Adrenal gland (tissue), 9 donors: ENCODE measurements at regions not wholly inside any gene's neighbourhood (a gene's known extent, or its start where the extent isn't known, plus 50 kb on each side); places are given as distances from the start of the nearest gene placed in this dataset.

Experiments used
- DNase-seq, 7 donors: peaks; one replicate each; pipeline ENCODE4 v3.0.0-alpha.2; 2019 to 2020
- H3K27ac ChIP-seq, 5 donors: fragments of 200-600 bp; sonication (generic) in 4 of 5; 1 replicate in 3 of 5; 2 replicates in 2 of 5; pipeline versions ENCODE4 v1.5.1 to v1.8.0; 2016 to 2020; ENCODE audit warnings: mild to moderate bottlenecking in 1 of 5
- H3K27me3 ChIP-seq: fragments of 200-600 bp; 2 replicates; pipeline ENCODE4 v1.8.0; 2021
- H3K36me3 ChIP-seq, 2 donors: fragments of 200-600 bp; replicated peaks in 1 of 2; 1 replicate in 1 of 2; 2 replicates in 1 of 2; pipeline versions ENCODE4 v1.5.1 to v1.8.0; 2018 to 2022
- H3K4me1 ChIP-seq, 2 donors: fragments of 200-600 bp; replicated peaks in 1 of 2; 1 replicate in 1 of 2; 2 replicates in 1 of 2; pipeline versions ENCODE4 v1.5.1 to v1.8.0; 2018 to 2021
- H3K4me3 ChIP-seq, 4 donors: fragments of 200-600 bp; sonication (generic) in 3 of 4; one replicate each; pipeline ENCODE4 v1.5.1; 2016 to 2018
- H3K9me3 ChIP-seq, 3 donors: fragments of 200-600 bp; sonication (generic) in 1 of 3; replicated peaks in 1 of 3; 1 replicate in 2 of 3; 2 replicates in 1 of 3; pipeline versions ENCODE4 v1.5.1 to v1.8.0; 2016 to 2021
- POLR2A ChIP-seq, 2 donors: fragments of 450-650 bp; IDR thresholded peaks; one replicate each; pipeline ENCODE4 v1.6.1; 2017; ENCODE audit warnings: antibody characterized with exemption in 2 of 2, mild to moderate bottlenecking in 2 of 2, moderate library complexity in 1 of 2
- WGBS, 4 donors: extraction: QIAGEN DNeasy Blood & Tissue Kit in 2 of 4; methylation state at CpG; one replicate each; pipeline versions ENCODE4 v1.1.5 to v1.1.7; 2013 to 2017; 5-methylcytosine and 5-hydroxymethylcytosine counted together
- intact Hi-C, 2 donors: fragments of 100-400 bp; cut with DNase I; formaldehyde crosslinking; loops; one replicate each; pipeline versions ENCODE4 v1.14.1 to v1.15.0; 2022 to 2023
- TF ChIP-seq, protein P1 (sequence below), 6 experiments: fragments of 450-650 bp in 4 of 6; fragments of 200-600 bp in 2 of 6; sonication (generic) in 1 of 6; IDR thresholded peaks; 1 replicate in 5 of 6; 2 replicates in 1 of 6; pipeline versions ENCODE4 v1.5.1 to v1.8.0; 2016 to 2021; ENCODE audit warnings: antibody characterized with exemption in 6 of 6, mild to moderate bottlenecking in 2 of 6, moderate library complexity in 1 of 6
- donor health status: healthy with polysubstance abuse.
- donor health status: Bipolar disorder and iron deficiency.
- donor health status: DM: yes; HTN: yes; CAD: no.
- donor health status: DM: no; HTN: no; CAD: no.
- donor health status: DM: no; HTN: no; CAD: no.

DNA sequence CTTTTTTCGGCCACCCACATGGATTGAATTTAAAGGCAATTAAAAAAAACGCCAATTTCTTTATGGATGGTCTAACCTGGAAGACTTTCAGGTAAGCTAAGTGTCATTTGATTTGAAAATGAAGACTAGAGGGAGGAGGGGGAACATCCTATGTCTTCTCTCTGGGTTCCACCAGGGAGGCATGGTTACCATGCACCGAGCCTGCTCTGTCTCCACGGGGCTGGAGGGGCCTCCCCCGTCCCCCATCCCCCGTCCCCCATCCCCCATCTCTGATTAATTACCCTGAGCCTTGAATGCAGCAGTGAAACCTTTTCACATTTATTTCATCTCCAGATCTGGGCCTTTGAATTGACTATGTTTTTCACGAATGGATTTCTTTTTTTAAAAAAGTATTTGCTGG, 135.1 kb downstream of the TLR5 start:
- H3K27me3 ChIP-seq, result no peaks in the 10 kb centered on the region
- no peak overlapping the region for H3K4me3 ChIP-seq
- no peaks in the 10 kb centered on the region for H3K4me1 ChIP-seq
- 77 to 81% (median 80%) methylated on average over 7 of the region's 7 CpGs for WGBS, 4 donors
- DNase-seq, result no peak
- intact Hi-C loops, result no loop called here
- H3K27ac ChIP-seq, result no peak overlapping the region
- TF ChIP-seq, protein P1, sequence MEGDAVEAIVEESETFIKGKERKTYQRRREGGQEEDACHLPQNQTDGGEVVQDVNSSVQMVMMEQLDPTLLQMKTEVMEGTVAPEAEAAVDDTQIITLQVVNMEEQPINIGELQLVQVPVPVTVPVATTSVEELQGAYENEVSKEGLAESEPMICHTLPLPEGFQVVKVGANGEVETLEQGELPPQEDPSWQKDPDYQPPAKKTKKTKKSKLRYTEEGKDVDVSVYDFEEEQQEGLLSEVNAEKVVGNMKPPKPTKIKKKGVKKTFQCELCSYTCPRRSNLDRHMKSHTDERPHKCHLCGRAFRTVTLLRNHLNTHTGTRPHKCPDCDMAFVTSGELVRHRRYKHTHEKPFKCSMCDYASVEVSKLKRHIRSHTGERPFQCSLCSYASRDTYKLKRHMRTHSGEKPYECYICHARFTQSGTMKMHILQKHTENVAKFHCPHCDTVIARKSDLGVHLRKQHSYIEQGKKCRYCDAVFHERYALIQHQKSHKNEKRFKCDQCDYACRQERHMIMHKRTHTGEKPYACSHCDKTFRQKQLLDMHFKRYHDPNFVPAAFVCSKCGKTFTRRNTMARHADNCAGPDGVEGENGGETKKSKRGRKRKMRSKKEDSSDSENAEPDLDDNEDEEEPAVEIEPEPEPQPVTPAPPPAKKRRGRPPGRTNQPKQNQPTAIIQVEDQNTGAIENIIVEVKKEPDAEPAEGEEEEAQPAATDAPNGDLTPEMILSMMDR (IDR thresholded peaks at IDR 0.05), result no peak
- no peak for TF ChIP-seq POLR2A (IDR thresholded peaks at IDR 0.05)
- H3K36me3 ChIP-seq, result peaks cover 0 to 21% of the 10 kb centered on the region in 2 donors
- no peaks in the 10 kb centered on the region for H3K9me3 ChIP-seq

DNA sequence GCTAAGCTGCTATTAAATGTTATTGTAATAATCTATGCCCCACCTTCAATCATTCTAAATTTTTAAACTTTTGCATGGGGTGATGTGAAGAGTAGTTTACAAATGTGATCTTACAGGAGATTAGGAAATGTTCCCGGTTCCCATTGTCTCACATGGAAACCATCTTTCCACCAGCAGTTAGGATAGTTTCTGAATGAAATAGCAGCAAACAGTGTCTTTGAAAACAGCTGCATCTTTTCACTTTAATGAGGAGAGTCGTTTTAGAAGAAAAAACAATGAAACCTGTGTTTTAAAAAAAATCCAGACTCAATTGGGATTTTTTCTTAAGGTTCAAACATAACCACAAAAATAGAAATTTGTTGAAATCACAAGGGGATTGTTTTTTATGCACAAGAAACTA, 134.2 kb downstream of the TLR5 start:
- Histone ChIP-seq H3K36me3 (peaks cover 0 to 12% of the 10 kb centered on the region in 2 donors), H3K4me1 (no peaks in the 10 kb centered on the region), H3K4me3 (no peak overlapping the region), H3K9me3 (no peaks in the 10 kb centered on the region), H3K27ac (no peak overlapping the region), H3K27me3 (no peaks in the 10 kb centered on the region)
- WGBS, 4 donors, result 44 to 59% (median 51%) methylated on average over 2 of the region's 2 CpGs
- no peak for TF ChIP-seq POLR2A (IDR thresholded peaks at IDR 0.05)
- TF ChIP-seq, protein P1 (IDR thresholded peaks at IDR 0.05), result no peak
- no peak for DNase-seq
- intact Hi-C loops, result no loop called here

DNA sequence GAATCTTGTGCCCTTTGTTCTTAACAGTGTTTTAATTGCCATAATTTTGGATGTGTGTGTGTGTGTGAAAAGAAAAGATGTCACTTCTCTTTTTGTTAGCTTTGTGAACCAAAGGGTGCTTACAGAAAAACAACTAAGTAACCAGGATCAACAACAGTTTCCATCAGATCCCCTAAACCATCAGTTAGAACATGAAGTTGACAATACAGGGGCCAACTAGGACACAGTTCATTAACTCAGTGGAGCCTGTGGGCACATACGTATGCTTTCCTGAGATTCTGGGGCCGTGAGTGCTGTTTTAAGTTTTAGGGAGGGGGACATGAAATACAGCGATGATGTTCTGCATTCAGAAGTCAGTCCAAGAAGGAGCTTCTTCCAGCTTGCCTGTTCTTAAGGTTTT, 133.6 kb downstream of the TLR5 start:
- H3K27ac ChIP-seq, result no peak overlapping the region

DNA sequence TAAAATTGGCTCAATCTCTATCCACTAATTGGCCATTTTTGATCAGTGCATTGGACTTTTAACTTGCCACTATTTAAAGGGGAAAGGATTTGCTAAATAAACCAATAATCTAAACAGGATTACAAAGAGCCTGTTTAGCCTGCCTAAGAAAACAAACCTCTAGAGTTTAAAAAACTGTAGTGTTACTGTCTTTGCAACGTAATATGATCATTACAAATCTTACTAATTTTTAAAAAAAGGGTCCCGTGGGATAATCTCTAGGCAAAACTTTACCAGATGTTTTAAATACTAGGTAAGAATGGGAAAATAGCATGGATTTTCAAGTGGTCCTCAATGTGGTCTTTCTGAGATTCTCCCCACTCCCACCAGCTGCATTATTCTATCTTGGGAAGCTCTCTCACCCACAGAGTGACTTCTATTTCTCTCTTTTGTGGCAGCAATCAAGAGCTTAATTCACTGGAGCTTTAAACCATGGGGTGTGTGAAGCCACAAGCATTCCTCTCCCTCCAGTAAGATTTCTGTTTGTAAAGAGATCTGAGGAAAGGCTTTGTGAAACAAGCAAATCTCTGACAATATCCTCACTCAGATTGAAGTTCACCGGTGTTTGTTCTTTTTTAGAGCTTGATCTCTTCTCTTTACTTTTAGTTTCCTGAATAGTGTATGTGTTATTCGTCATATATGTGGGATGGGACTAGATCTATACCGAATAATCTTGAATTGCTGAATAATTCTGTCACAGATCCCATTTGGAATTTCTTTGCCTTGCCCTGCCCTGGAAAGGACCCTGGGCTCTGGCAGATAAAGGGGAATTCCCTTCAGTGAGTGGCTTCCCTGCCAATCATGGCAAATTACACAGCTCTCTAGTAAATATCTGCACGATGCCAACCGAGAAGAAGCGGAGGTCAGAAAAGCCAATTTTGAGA, 132.2 kb downstream of the TLR5 start:
- peaks cover 0 to 3% of the 10 kb centered on the region in 2 donors for H3K36me3 ChIP-seq
- H3K27me3 ChIP-seq, result no peaks in the 10 kb centered on the region
- no peaks in the 10 kb centered on the region for H3K9me3 ChIP-seq
- DNase-seq, result no peak
- 52 to 68% (median 62%) methylated on average over 8 of the region's 8 CpGs for WGBS, 4 donors
- no peaks in the 10 kb centered on the region for H3K4me1 ChIP-seq
- no peak for TF ChIP-seq POLR2A (IDR thresholded peaks at IDR 0.05)
- no peak overlapping the region for H3K27ac ChIP-seq
- intact Hi-C loops, result no loop called here
- H3K4me3 ChIP-seq, result no peak overlapping the region

More for the DNA sequence above, 133.6 kb downstream of the TLR5 start:
- H3K4me1 ChIP-seq, result no peaks in the 10 kb centered on the region
- no peak for TF ChIP-seq POLR2A (IDR thresholded peaks at IDR 0.05)
- TF ChIP-seq, protein P1 (IDR thresholded peaks at IDR 0.05), result no peak
- no peak for DNase-seq
- no peaks in the 10 kb centered on the region for H3K9me3 ChIP-seq
- H3K36me3 ChIP-seq, result peaks cover 0 to 6% of the 10 kb centered on the region in 2 donors
- no peak overlapping the region for H3K4me3 ChIP-seq
- 60 to 86% (median 63%) methylated on average over 3 of the region's 3 CpGs for WGBS, 4 donors
- intact Hi-C loops, result no loop called here
- H3K27me3 ChIP-seq, result no peaks in the 10 kb centered on the region

DNA sequence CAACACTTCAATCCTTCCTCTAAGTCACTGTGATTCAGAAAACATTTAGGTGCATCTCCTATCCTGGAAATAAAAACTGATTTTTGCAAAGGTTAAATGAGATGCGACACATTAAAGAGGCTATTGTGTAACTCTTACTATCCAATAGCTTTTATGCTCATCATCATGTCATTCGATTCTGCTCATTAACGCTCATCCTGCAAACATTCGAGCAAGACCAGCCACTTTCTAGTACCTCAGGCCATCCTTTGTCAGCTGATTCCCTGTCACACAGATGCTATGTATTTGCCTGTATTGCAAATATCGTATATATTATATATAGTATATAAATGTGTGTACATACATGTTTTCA, 131.6 kb downstream of the TLR5 start:
- Histone ChIP-seq H3K27ac (no peak overlapping the region), H3K9me3 (no peaks in the 10 kb centered on the region), H3K27me3 (no peaks in the 10 kb centered on the region), H3K4me1 (no peaks in the 10 kb centered on the region), H3K4me3 (no peak overlapping the region), H3K36me3 (no peaks in the 10 kb centered on the region)
- intact Hi-C loops, result no loop called here
- TF ChIP-seq, protein P1 (IDR thresholded peaks at IDR 0.05), result no peak
- TF ChIP-seq POLR2A (IDR thresholded peaks at IDR 0.05), result no peak
- 80 to 93% (median 85%) methylated on average over 5 of the region's 5 CpGs for WGBS, 4 donors
- no peak for DNase-seq
